ENCODE measurements at regions not wholly inside any gene's neighbourhood (a gene's known extent, or its start where the extent isn't known, plus 50 kb on each side); places are given as distances from the start of the nearest gene placed in this dataset.

- H3K79me1 ChIP-seq (ENCODE audit: low read depth, low read length) = no peaks in the 10 kb centered on the region
- no peak overlapping the region for H3K4me2 ChIP-seq (ENCODE audit: insufficient read depth in 1 of 2, low read depth in 2 of 2, low read length in 2 of 2)
- H3K9ac ChIP-seq (replicated peaks in 1 of 4; ENCODE audit: extremely low read depth in 1 of 4, low read depth in 3 of 4, low read length in 3 of 4) = no peak overlapping the region
- H4K8ac ChIP-seq (ENCODE audit: extremely low read depth, insufficient read depth, low read length) = no peak overlapping the region
- H3K4me3 ChIP-seq (ENCODE audit: extremely low read depth in 1 of 4, insufficient read depth in 2 of 4, low read depth in 3 of 4, low read length in 4 of 4) = no peak overlapping the region
- no peak overlapping the region for H3K14ac ChIP-seq (ENCODE audit: insufficient read length)
- no peaks in the 10 kb centered on the region for H4K20me1 ChIP-seq (replicated peaks in 1 of 2; ENCODE audit: control insufficient read depth in 1 of 2, insufficient read depth in 2 of 2, low read length in 2 of 2)
- H2BK5ac ChIP-seq (ENCODE audit: low read depth, low read length) = no peak overlapping the region
- H4K5ac ChIP-seq (ENCODE audit: insufficient read length, low read depth, low read length) = no peak overlapping the region
- no peak overlapping the region for H3K4ac ChIP-seq (replicated peaks; ENCODE audit: insufficient read length, low read depth, low read length)
- DNase-seq (ENCODE audit: low read depth in 1 of 2, low spot score in 2 of 2) (no peak), FAIRE-seq (no peak)
- no peak overlapping the region for H3K23ac ChIP-seq (ENCODE audit: insufficient read length)
- no peak overlapping the region for H2AFZ ChIP-seq (ENCODE audit: low read length)
- no peak overlapping the region for H3K56ac ChIP-seq (replicated peaks; ENCODE audit: insufficient read length, low read depth, low read length)
- WGBS, 2 experiments (ENCODE audit: extremely low coverage in 1 of 2, insufficient coverage in 1 of 2, insufficient read length in 1 of 2, insufficient replicate concordance in 2 of 2, low coverage in 1 of 2, low lambda C conversion rate in 2 of 2, missing lambda C conversion rate in 1 of 2) = 89% methylated on average over 1 of the region's 1 CpG; no CpG with 5 or more reads in 1 of the 2 experiments
- no peak overlapping the region for H4K91ac ChIP-seq (replicated peaks; ENCODE audit: insufficient read length, low read length)
- no peaks in the 10 kb centered on the region for H3K36me3 ChIP-seq (ENCODE audit: control insufficient read depth in 2 of 4, insufficient read depth in 4 of 4, low read length in 3 of 4)
- no peaks in the 10 kb centered on the region for H3K27me3 ChIP-seq (replicated peaks in 1 of 4; ENCODE audit: control insufficient read depth in 3 of 4, extremely low read depth in 1 of 4, insufficient read depth in 3 of 4, low read length in 3 of 4)
- no peak overlapping the region for H2BK12ac ChIP-seq (ENCODE audit: low read depth, low read length)
- CTCF ChIA-PET (ENCODE audit: partially characterized antibody) = interaction anchor here (0.6 to 1.7 kb wide), 7 partner anchors 10 to 332 kb away, joined by 3 to 6 read pairs (median 5); no protein-coding TSS in a partner anchor
- no peak for TF ChIP-seq MAFK (IDR thresholded peaks at IDR 0.05; ENCODE audit: low read depth, low read length)
- H2BK120ac ChIP-seq (replicated peaks; ENCODE audit: low read depth, low read length) = no peak overlapping the region
- H2BK20ac ChIP-seq (ENCODE audit: low read length) = no peak overlapping the region
- H3K9me3 ChIP-seq (ENCODE audit: insufficient read depth in 2 of 2, low read depth in 1 of 2, low read length in 1 of 2) = no peaks in the 10 kb centered on the region
- H2AK5ac ChIP-seq (ENCODE audit: low read depth, low read length) = no peak overlapping the region
- POLR2A ChIA-PET (ENCODE audit: partially characterized antibody) = no interaction called here
- H2BK15ac ChIP-seq (ENCODE audit: low read length) = no peak overlapping the region
- H3K18ac ChIP-seq (ENCODE audit: extremely low read depth, low read length) = no peak overlapping the region
- no peak overlapping the region for H3K27ac ChIP-seq (ENCODE audit: low read depth, low read length)
- H3K4me1 ChIP-seq (replicated peaks in 1 of 4; ENCODE audit: control insufficient read depth in 3 of 4, insufficient read depth in 4 of 4, low read length in 3 of 4) = peaks cover 0 to 5% (median 2%) of the 10 kb centered on the region in 4 experiments; a peak in 2 of 7 replicates
- no peaks in the 10 kb centered on the region for H3K79me2 ChIP-seq (ENCODE audit: control insufficient read depth in 1 of 2, insufficient read depth in 2 of 2, low read length in 2 of 2)
- no peaks in the 10 kb centered on the region for H3K23me2 ChIP-seq (ENCODE audit: low read depth, low read length)
Observed at GRCh38 chr6:143609972-143610371, 67.8 kb upstream of the PHACTR2 start.

All from H1 (cell line).